A673 (cell line): ENCODE measurements at regions not wholly inside any gene's neighbourhood (a gene's known extent, or its start where the extent isn't known, plus 50 kb on each side); places are given as distances from the start of the nearest gene placed in this dataset.

Experiments
- EZH2 ChIP-seq: fragments of 200-600 bp; sonication (generic); IDR thresholded peaks from 2 replicates; pipeline ENCODE4 v1.6.1; 2017; ENCODE audit warnings: borderline replicate concordance, low read depth, mild to moderate bottlenecking, mixed read lengths, antibody characterized with exemption, low read length; ENCODE audit not compliant: poor library complexity, severe bottlenecking
- TF ChIP-seq, protein P1 (sequence below): fragments of 300-800, 200-600 bp; sonication (generic); conservative IDR thresholded peaks from 2 replicates; pipeline ENCODE4 v1.5.1; 2017; ENCODE audit warnings: low read depth, mild to moderate bottlenecking, antibody characterized with exemption, low read length, moderate library complexity, mixed read lengths

DNA sequence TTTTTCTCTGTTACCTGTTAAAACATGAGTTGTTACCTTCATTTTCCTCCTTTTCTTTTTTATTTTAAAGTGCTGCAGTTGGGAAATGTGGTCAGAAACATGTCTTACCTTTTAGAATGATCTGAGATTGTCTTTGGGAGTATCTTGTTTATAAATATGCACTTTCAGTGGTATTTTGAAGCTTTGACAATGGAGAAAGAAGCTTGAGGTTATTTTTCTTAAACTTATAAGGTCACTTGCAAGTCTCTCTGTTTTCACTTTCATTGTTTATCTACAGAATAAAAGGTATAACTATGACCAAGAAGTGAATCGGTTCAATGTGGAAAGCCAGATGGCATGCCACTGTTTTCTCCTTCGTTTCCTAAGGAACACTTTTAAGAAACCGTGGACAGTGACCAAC lies 167.5 kb upstream of the SLC7A11 start:
- TF ChIP-seq, protein P1, sequence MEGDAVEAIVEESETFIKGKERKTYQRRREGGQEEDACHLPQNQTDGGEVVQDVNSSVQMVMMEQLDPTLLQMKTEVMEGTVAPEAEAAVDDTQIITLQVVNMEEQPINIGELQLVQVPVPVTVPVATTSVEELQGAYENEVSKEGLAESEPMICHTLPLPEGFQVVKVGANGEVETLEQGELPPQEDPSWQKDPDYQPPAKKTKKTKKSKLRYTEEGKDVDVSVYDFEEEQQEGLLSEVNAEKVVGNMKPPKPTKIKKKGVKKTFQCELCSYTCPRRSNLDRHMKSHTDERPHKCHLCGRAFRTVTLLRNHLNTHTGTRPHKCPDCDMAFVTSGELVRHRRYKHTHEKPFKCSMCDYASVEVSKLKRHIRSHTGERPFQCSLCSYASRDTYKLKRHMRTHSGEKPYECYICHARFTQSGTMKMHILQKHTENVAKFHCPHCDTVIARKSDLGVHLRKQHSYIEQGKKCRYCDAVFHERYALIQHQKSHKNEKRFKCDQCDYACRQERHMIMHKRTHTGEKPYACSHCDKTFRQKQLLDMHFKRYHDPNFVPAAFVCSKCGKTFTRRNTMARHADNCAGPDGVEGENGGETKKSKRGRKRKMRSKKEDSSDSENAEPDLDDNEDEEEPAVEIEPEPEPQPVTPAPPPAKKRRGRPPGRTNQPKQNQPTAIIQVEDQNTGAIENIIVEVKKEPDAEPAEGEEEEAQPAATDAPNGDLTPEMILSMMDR, result no peak
- no peak for TF ChIP-seq EZH2
